ENCODE measurements at regions not wholly inside any gene's neighbourhood (a gene's known extent, or its start where the extent isn't known, plus 50 kb on each side); places are given as distances from the start of the nearest gene placed in this dataset.

DNA sequence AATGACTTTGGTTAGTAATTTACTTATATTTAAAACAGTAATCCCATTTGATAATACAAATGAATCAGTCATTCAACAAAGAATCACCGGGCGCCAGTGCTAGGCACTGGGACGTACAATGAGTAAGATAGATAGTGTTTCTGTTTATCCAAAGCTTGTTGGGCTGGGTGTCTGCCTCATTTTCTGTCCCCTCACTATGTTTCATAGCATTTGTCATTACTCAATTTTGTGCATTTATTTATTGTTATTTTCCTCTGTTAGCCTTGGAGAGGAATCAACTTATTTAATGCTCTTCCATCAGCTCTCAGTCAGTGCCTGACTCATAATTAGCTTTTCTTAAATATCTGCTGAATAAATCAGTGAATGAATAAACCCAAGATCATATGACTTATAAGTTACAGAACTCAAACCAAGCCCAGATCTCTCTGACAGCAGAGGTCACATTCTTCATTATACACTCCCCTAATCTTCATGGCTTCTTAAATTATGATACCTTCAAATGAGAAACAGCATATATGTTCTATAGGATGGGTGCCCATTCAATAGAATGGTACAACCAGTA lies 86.2 kb downstream of the TSPAN8 start:
- DNase-seq (no peak), ATAC-seq (no peak)

DNA sequence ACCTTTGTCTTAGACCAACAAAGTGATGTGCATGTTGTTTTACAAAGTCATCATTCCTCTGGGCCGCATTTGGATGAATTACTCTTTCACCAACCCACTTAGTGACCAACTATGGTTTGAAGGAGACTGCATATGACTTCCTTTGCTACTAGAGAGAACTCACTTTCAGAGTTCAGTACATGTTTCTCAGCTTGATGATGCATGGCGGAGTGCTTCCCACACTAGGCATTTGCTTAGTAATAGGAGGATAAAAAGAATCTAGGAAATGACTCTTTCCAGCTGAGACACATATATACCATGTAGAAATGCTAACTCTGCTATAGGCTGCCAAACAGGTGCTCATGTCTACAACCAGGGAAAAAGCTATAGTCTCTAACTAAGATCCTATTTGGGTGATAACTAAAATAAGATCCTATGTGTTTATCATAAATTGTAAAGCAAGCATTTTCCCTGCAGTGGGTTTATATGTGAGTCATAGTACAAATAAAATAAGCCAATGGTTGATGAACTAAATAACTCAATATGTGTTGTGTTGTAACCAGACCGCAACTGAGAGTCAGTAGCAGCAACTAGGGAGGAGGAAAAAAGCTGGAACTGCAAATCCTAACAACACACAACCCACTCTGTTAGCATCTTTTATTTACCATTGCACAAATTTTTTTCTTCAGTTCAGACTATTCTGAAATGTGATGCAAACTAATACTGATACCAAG lies 87.2 kb downstream of the TSPAN8 start:
- no peak for DNase-seq
- no peak for ATAC-seq

DNA sequence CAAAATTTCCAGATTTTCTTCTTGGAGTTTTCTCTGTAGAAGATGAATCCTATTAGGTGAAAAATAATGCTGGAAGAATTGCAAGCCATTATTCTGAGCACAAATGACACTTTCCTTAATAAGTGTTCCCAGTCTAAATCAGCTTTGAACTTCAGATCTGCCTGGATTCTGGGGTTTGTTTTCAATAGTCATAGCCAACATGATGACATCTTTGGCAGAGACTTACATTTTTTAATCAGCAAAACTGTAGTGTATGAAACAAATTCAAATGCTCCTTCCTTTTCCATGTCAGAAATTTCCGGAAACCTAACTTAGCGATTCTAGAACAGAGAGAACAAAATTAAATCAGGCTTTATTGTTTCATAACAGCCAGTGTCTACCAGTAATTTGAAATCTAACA lies 88.5 kb downstream of the TSPAN8 start:
- no peak for DNase-seq
- no peak for ATAC-seq

DNA sequence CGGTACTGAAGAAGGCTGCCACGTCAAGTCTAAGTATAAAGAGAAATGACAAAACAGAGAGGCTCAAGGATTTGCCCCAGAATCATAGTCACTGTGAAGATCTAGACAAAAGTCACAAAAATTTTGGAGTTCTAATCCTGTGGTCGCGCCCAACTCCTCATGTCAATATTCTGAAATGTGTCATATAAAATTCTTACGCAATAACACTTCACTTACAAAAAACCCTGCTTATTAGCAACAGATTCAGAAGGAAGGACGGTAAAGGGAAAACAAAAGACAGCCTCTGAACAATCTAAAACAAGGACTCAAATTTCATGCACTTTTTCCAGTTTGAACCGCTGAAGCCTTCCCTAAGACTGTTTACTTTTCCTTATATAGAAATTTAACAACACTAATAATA lies 94.7 kb downstream of the TSPAN8 start:
- no peak for ATAC-seq
- DNase-seq = no peak

DNA sequence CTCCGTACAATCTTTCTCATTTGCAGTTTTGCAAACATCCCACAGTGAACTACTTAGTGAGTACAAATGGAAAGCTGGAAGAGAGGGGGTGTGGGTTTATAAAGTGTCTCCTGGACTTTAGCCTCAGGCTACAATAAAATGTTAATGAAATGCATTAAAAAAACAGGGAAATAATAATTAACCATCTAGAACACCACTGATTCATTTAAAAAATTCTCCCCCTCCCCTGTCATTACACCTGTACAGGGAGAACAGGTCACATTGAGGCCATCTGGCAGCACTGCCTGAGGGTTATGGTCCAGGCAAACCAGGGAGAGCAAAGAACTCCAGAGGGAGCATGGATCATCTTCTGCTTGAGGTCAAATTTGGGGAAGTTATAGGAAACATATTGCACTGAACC lies 96.3 kb downstream of the TSPAN8 start:
- ATAC-seq = no peak
- DNase-seq = no peak

DNA sequence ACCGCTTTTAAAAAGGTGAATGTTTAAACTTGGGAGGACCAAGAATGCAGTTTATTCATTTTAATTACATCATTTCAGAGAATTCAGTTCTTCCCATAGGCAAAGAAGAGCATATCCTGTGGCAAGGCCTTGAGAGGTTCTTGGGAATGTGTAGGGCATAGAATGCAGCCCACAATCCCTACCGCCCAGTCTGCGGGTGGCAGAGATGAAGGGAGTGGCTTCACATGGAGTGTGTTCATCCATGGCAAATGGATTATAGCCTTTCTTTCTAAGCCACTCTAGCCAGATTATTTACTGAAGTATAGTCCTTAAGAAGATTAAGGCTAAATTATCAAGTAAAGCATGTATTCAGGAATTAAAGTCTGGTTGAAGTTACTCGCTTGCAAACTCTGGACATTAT lies 97.4 kb downstream of the TSPAN8 start:
- no peak for DNase-seq
- ATAC-seq = no peak

DNA sequence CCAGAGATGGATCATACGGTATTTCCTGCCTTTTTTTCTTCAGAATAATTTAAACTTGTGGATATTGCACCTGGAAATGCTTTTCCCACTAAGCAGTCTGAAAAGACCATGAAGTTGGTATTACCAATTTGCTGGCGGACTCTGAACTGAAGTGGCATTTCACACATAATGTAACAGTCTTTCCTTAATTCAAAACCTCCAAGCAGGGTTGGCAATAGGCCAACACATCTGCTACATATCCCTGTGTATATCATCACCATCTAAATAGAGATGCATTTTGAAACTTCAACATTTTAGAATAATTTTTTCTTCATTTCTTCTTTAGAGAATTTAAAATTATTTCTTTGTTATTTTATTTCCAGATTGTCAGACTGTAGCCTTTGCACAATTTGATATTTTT lies 100.5 kb downstream of the TSPAN8 start:
- DNase-seq (no peak), ATAC-seq (no peak)

DNA sequence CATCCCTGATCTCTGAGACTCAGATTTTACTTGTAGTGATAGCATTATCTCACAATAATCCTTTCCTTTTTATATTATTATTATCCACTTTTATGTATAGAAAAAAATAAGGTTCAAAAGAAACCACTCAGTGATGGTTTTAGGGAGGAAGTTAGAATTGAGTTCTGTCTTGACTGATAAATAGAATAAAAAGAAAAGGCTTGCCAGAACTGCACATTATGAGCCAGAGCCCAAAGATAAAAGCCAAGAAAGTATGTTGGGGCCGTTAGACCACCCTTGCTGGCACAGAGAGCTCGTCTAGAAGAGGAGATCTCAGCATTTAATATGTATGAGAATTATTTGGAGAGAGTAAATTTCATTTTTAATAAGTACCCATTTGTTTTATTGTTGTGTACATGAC lies 103.2 kb downstream of the TSPAN8 start:
- ATAC-seq (no peak), DNase-seq (no peak)

DNA sequence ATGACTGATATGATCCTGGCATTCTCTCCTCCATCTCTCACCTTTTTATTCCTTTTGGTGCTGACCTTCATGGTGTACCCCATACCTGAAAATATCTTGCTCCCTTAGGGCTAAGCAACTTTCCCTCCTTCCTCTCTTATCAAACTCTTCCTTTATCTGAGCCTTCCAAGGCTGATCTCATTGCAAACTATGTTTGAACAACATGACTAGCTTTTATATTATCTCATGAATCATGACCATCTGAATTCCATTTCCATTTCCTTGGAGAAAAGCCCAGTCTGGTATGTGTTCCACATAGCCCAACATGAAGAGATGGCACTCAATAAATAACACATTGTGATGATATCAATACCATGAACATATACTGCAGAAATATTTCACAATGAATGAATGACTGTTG lies 111.6 kb downstream of the TSPAN8 start:
- no peak for ATAC-seq

DNA sequence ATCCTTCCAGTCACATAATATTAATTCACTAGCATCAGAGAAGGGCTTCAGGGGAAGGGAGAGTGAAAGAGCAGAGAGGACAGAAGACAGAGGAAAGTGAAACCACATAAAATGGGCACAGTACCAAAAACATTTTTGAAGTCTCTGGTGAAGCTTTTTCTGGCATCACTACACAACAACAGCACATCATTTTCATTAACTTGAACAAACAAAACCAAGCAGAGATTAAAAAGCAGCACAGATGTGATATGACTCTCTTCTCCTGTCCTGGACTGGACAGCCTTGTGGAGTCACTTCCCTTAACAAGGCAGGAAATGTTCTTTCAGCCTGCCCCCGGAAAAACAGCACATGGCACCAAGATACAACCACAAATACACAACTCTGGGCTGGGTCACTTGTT lies 112.0 kb downstream of the TSPAN8 start:
- DNase-seq (no peak), ATAC-seq (no peak)

More for the DNA sequence above, 111.6 kb downstream of the TSPAN8 start:
- no peak for DNase-seq

DNA sequence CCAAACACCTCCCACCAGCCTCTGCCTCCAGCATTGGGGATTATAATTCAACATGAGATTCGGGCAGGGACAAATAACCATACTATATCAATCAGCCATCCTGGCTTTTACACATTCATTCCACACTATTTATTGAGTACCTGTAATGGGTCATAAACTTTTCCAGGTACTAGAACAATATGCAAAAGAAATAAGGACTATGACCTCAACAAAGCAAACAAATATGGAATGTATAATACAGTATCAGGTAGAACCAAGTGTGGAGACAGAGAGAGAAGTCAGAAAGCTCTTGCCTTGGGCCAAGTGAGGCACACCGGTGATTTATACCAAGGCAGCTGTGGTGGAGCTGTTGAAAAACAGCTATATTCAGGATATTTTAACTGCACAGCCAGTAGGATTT lies 116.3 kb downstream of the TSPAN8 start:
- no peak for ATAC-seq
- DNase-seq = no peak

DNA sequence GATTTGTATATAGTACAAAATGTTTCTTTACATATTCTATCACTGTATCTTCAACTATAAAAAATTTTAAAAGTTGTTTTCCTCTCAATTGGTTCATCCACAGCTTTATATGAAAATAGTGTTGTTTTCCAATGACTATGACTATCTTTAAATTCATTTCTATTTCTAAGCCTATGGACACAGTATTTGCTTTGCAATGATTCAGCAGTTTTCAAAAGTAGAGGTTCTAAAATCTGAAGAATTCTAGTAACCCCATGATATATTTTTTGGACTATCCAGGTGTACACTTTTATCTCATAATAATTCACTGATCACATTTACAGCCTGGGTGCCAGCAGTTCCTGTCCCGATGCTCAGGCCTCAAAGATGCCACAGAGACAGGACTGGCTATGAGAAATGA lies 118.4 kb upstream of the PTPRR start:
- ATAC-seq (no peak), DNase-seq (no peak)

DNA sequence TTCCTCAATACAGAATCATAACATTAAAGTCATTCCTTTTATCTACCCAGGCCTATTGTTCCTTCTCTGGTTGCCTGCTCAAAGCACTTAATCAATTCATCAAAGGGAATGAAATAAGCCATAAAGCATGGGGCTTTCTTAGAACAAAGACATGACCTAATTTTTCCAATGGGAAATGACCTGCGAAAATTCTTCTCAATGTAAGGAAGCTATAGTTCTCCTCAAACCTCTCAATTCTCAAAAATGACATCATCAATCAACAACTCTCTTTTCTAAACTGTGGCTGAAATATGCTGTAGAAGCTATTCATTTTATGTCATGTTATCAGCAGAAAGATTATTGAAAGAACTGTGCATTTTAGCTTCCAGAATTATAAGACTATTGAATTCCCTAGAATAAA lies 116.0 kb upstream of the PTPRR start:
- DNase-seq (no peak), ATAC-seq (no peak)

DNA sequence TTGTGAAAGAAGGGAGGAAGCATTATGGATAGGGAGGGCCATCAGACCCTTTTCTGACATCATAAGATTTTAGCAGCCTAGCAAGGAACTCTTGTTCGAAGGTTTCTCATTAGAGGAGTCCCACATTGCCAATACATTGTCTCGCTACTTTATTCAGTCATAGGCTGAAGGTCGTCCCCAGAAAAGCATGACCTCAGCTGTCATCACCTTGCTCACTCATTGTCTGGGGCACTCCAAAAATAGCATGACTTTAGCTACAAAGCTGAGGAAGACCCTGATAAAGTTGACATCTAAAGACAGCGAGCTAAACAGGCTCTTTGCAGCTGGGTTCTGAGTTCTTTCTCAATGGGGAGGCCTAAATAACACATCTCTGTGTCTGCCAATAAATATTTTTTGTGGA lies 112.4 kb upstream of the PTPRR start:
- DNase-seq = no peak
- no peak for ATAC-seq

DNA sequence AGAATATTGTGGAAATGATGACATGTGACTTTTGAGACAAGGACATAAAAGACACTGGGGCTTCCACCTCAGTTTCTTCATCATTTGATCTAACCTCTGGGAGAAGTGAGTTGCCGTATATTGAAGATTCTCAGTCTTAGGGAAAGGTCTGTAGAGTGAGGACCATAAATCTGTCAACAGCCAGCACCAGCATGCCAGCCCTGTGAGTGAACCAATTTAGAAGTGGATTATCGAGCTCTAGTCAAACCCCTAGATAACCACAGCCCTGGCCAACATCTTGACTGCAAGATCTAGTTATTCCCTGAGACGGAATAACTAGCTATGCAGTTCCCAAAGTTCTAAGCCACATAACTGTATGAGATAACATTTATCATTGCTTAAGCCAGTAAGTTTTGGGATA lies 108.8 kb upstream of the PTPRR start:
- DNase-seq (no peak), ATAC-seq (no peak)

DNA sequence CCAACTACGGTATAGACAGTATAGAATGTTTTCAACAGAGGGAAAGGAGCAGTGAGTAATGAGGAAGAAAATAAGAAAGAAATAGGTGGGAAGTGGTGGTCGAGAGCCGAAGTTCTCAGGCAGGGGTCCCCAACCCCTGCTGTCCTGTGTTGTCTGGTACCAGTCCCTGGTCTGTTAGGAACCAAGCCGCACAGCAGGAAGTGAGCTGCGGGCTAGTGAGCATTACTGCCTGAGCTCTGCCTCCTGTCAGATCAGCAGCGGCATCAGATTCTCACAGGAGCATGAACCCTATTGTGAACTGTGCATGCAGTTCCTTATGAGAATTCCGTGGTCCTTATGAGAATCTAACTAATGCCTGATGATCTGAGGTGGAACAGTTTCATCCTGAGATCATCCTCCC lies 107.3 kb upstream of the PTPRR start:
- ATAC-seq = no peak

DNA sequence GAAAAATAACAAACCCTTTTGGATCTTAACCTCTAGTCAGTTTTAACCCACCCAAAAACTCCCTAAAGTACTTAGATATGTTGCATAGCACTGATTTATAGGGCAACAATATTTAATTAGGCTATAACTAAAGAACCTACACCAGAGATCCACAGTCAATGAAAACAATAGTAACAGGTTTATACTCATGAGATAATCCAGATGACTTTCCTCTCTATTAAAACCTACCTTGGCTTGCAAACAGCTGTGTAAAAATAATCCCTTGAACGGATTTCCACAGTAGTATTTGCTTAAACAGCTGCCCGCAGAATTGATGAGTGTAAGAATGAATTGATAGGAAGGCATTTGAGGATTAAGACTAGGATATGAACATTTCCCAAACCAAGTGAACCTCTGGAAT lies 104.3 kb upstream of the PTPRR start:
- ATAC-seq = no peak

More for the DNA sequence above, 107.3 kb upstream of the PTPRR start:
- DNase-seq = no peak

DNA sequence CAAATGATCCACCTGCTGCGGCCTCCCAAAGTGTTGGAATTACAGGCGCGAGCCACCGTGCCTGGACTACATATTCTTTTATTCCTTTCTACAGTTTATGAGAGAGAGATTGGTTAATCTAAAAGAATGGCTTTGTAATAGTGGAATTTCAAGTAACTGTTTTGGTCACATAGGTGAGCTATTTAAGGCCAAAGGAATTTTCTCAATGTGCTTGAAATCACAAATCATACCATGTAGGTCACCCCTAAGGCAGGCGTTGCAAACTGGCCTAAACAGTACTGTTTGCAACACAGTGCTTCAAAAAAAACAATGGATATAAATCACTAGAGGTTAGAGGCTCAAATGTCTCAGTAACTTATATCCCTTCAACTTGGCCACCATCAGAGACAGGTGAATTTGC lies 103.7 kb upstream of the PTPRR start:
- no peak for ATAC-seq
- DNase-seq = no peak

More for the DNA sequence above, 104.3 kb upstream of the PTPRR start:
- DNase-seq = no peak

DNA sequence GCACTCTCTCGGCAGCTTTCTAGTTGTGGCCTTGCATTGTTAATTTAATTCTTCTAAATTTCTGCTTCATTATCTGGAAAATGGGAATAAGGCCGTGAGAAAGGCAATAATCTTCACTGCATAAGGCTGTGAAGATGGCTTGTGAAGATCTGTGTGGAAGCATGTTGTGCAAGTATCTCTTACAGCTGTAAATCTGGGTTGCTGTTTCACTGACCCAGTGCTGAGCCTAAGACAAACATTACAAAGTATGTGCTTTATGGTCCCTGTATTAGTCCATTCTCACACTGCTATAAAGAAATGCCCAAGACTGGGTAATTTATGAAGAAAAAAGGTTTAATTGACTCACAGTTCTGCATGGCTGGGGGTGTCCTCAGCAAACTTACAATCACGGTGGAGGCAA lies 101.0 kb upstream of the PTPRR start:
- no peak for ATAC-seq
- no peak for DNase-seq

DNA sequence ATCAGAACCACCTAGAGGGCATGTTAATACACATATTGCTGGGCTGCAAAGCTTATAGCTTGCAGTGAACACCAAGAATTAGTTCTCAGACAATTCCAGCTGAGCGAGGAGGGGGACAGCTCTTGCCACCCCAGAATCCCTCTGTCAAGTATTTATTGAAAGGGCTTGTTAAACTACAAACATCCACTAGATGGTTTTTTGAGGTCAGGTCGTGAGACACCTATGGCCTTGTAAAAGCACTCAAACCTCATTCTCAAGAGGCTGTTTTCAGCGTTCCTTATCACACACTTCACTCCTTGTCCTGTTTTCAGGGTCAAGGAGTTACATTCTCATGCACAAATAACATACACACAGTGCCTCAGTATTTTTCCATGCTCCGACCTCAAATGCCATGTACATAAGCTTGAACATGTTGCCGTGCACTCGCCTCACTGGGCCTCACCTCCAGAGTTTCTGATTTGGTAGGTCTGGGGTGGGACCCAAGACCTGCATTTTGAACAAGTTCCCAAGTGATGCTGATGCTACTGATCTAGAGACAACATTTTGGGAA lies 98.8 kb upstream of the PTPRR start:
- DNase-seq (no peak), ATAC-seq (no peak)

DNA sequence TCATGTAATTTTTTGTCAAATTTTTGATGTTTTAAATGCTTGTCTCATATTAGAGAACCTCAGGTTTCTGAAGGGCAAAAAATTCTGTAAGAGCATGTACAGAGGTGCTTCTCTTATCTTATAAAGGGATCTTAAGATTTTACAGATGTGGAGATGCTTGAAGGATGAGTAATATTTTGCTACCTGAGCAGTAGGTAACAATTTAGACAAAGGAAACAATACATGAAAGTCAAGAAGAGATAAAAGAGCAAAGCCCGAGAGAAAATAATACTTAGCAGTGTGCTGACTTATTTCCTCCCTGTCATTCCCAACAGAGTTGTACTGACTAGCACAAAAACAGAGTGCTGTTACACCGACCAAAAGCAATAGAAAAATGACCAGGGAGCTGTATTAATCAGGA lies 98.1 kb upstream of the PTPRR start:
- no peak for ATAC-seq
- DNase-seq = no peak

DNA sequence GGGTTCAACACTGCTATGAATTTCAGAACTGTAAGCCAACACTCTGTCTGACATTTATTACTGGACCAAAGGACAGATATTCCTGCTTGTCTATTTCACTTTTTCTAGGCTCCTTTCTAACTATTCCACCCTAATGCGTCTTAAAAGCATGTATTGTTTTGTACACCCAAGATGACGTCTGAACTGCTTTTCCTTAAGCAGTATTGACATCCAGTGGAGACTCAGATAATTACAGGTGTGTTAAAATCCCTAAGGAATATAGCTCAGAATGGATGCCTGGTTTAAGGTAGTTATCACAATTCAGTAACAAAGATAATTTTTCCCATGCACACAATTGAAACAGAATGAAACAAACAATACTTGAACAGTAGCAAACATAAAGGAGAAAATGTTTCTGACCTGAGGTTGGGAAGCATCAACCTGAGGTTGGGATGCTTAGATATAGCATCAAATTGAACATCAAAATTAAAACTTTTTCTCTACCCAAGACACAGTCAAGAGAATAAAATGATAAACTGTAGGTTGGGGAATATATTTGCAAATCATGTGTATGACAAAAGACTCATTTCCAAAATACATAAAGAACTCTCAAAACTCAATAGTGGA lies 93.7 kb upstream of the PTPRR start:
- no peak for DNase-seq
- no peak for ATAC-seq

DNA sequence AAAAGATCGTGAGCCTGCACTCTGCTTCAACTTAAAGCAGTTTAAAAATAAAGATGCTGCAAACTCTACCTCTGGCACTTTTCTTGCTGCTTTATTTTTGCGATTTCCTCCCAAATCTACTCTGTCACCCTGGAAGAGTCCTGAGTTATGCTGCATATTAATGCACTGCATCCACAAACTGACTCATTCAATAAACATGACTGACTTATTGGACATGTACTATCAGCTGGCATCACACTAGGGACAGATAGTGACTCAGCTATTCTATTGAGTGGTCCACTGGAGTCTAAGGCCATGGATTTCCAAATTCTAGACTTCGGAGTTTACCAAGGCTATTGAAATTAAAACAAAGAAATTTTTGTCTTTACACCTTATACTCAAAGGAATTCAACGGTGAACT lies 90.7 kb upstream of the PTPRR start:
- ATAC-seq = no peak
- no peak for DNase-seq

DNA sequence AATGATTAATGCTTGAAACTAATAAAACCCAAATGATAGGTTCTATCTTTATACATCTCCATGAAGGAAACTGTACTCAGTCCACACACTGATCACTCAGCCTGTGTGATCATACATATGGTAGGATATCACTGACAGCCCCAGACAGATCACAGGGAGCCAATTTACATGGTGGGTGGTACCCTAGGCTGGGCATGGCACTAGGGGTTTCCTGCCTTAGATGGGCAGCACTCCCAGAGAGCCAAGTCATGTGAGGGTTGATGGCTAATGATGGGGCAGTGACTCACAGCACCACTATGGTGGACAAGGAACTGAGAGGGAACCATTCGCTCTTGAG lies 89.6 kb upstream of the PTPRR start:
- peak; percentile 28 for ATAC-seq
- DNase-seq = no peak

All from stimulated activated naive CD8-positive, alpha-beta T cell treated with anti-CD3 and anti-CD28 coated beads, Interleukin-15, Interleukin-2, amounts not matched to agents 100 U/mL and 50 U/mL, for 24 hours (primary cell).